ENCODE measurements at regions not wholly inside any gene's neighbourhood (a gene's known extent, or its start where the extent isn't known, plus 50 kb on each side); places are given as distances from the start of the nearest gene placed in this dataset.
"Not testable (repeated sequence)": the region's sequence is repeated elsewhere in the genome, so short reads cannot be mapped to it uniquely, and the experiment has no call there.

DNA sequence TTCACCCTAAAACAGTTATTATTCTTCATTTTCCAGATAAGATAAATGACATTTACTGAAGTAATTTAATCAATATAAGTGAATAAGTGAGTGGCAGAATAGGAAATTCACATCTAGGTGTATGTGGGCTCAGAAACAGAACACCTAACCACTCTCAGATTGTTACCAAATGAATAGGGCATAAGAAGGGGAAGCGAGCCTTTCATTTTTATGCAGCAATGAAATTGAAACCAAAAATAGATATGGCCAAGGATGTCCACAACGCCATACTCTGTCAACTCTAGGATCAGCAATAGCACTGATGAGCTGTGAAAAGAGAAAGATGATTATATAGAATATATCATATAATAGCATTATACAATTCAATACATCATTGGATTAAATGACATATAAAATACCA, 398.1 kb upstream of the API5 start:
- Mint-ChIP-seq H3K27me3 (no peaks in the 10 kb centered on the region), H3K4me3 (no peak overlapping the region), H3K36me3 (no peaks in the 10 kb centered on the region), H3K27ac (no peak overlapping the region), H3K9me3 (peaks cover 17% of the 10 kb centered on the region), H3K4me1 (ENCODE audit: unreplicated experiment) (no peaks in the 10 kb centered on the region)
- TF ChIP-seq, protein P1, sequence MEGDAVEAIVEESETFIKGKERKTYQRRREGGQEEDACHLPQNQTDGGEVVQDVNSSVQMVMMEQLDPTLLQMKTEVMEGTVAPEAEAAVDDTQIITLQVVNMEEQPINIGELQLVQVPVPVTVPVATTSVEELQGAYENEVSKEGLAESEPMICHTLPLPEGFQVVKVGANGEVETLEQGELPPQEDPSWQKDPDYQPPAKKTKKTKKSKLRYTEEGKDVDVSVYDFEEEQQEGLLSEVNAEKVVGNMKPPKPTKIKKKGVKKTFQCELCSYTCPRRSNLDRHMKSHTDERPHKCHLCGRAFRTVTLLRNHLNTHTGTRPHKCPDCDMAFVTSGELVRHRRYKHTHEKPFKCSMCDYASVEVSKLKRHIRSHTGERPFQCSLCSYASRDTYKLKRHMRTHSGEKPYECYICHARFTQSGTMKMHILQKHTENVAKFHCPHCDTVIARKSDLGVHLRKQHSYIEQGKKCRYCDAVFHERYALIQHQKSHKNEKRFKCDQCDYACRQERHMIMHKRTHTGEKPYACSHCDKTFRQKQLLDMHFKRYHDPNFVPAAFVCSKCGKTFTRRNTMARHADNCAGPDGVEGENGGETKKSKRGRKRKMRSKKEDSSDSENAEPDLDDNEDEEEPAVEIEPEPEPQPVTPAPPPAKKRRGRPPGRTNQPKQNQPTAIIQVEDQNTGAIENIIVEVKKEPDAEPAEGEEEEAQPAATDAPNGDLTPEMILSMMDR (conservative IDR thresholded peaks at IDR 0.05), result no peak
- no peak for DNase-seq (ENCODE audit: extremely low spot score, unreplicated experiment)

DNA sequence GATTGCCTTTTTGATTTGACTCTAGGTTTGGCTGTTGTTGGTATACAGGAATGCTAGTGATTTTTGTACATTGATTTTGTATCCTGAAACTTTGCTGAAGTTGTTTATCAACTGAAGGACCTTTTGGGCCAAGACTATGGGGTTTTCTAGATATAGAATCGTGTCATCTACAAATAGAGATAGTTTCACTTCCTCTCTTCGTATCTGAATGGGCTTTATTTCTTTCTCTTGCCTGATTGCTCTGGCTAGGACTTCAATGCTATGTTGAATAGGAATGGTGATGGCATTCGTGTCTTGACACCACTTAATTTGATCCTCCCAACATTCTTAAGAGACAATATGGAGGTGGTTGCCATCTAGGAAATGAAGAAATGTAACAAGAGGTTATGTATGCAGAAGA, 388.1 kb upstream of the API5 start:
- Mint-ChIP-seq H3K27ac (no peak overlapping the region), H3K9me3 (peaks cover 10% of the 10 kb centered on the region), H3K4me3 (no peak overlapping the region), H3K36me3 (no peaks in the 10 kb centered on the region), H3K27me3 (no peaks in the 10 kb centered on the region), H3K4me1 (ENCODE audit: unreplicated experiment) (no peaks in the 10 kb centered on the region)
- DNase-seq (ENCODE audit: extremely low spot score, unreplicated experiment), result no peak
- TF ChIP-seq, protein P1 (conservative IDR thresholded peaks at IDR 0.05), result no peak

DNA sequence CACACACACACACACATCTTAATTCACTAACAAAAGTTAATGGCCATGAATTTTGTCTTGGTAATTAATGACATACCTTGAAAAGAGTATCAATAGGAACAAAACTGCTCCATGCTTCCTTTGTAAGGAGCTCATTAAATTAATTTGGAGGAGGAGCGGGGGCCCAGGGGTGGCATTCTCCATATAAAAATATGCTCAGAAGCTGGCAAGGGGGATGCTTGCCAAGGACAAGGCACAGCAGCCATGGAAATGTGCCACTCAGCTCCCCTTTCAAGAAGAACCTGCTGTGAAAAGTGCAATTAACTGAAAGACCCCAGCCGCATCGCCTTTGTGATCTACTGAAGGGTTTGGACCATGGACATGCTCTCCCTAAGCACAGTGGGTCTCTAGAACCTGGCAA, 385.9 kb upstream of the API5 start:
- no peaks in the 10 kb centered on the region for H3K36me3 Mint-ChIP-seq
- H3K27ac Mint-ChIP-seq, result no peak overlapping the region
- no peaks in the 10 kb centered on the region for H3K27me3 Mint-ChIP-seq
- no peaks in the 10 kb centered on the region for H3K4me1 Mint-ChIP-seq (ENCODE audit: unreplicated experiment)
- H3K9me3 Mint-ChIP-seq, result peaks cover 10% of the 10 kb centered on the region
- no peak overlapping the region for H3K4me3 Mint-ChIP-seq
- DNase-seq (ENCODE audit: extremely low spot score, unreplicated experiment), result no peak
- TF ChIP-seq, protein P1 (conservative IDR thresholded peaks at IDR 0.05), result no peak

DNA sequence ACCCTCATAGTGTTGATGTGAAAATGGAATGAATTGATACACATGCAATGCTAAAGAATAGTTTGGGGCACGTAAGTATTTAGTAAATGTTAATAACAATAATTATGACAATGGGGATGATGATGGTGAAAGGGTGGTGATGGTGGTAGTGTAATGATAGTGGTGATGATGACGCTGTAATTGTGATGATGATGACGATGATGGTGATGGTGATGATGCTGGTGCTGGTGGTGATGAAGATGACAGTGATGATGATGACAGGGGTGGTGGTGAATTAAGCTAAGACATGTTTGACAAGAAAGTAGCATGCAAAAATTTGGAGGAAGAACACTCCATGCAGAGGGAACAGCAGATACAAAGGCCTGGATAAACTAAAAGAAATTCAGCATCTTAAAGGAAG, 364.4 kb upstream of the API5 start:
- no peaks in the 10 kb centered on the region for H3K9me3 Mint-ChIP-seq
- no peaks in the 10 kb centered on the region for H3K4me1 Mint-ChIP-seq (ENCODE audit: unreplicated experiment)

DNA sequence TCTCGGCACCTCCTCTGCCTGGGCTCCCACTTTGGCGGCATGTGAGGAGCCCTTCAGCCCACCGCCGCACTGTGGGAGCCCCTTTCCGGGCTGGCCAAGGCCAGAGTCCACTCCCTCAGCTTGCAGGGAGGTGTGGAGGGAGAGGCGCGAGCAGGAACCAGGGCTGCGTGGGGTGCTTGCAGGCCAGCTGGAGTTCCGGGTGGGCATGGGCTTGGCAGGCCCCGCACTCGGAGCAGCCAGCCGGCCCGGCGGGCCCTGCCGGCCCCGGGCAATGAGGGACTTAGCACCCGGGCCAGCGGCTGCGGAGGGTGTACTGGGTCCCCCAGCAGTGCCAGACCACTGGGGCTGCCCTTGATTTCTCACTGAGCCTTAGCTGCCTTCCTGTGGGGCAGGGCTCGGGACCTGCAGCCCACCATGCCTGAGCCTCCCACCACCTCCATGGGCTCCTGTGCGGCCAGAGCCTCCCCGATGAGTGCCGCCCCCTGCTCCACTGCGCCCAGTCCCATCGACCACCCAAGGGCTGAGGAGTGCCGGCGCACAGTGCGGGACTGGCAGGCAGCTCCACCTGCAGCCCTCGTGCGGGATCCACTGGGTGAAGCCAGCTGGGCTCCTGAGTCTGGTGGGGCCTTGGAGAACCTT, 361.9 kb upstream of the API5 start:
- not testable (repeated sequence) for H3K27ac Mint-ChIP-seq, H3K27me3 Mint-ChIP-seq

More for the DNA sequence above, 364.4 kb upstream of the API5 start:
- DNase-seq (ENCODE audit: extremely low spot score, unreplicated experiment), result no peak
- TF ChIP-seq, protein P1 (conservative IDR thresholded peaks at IDR 0.05), result no peak
- Mint-ChIP-seq H3K36me3 (no peaks in the 10 kb centered on the region), H3K27ac (no peak overlapping the region), H3K27me3 (no peaks in the 10 kb centered on the region), H3K4me3 (no peak overlapping the region)

DNA sequence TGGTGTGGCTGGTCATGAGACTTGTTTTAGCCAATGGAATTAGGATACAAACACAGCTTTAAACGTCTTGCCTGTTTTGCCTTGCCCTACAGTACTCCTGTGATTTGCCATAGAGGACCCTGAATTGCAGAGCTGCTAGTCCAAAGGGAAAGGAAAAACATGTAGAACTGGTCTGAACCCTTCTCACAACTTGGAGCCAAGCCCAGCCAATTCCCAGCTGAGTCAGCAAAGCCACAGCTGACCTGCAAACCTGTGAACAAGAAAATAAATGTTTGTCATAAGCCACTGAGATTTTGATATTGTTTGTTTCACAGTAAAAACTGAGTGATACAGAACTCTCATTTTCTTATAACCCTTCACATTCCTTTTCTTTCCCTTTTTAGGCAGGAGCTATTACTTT, 360.5 kb upstream of the API5 start:
- H3K36me3 Mint-ChIP-seq, result no peaks in the 10 kb centered on the region
- H3K9me3 Mint-ChIP-seq, result no peaks in the 10 kb centered on the region
- no peaks in the 10 kb centered on the region for H3K27me3 Mint-ChIP-seq
- no peak overlapping the region for H3K4me3 Mint-ChIP-seq
- TF ChIP-seq, protein P1 (conservative IDR thresholded peaks at IDR 0.05), result no peak
- no peak for DNase-seq (ENCODE audit: extremely low spot score, unreplicated experiment)
- no peak overlapping the region for H3K27ac Mint-ChIP-seq
- no peaks in the 10 kb centered on the region for H3K4me1 Mint-ChIP-seq (ENCODE audit: unreplicated experiment)

More for the DNA sequence above, 361.9 kb upstream of the API5 start:
- not testable (repeated sequence) for H3K4me3 Mint-ChIP-seq; DNase-seq (ENCODE audit: extremely low spot score, unreplicated experiment); H3K9me3 Mint-ChIP-seq; H3K4me1 Mint-ChIP-seq (ENCODE audit: unreplicated experiment); H3K36me3 Mint-ChIP-seq
